HepG2 (cell line): ENCODE measurements at regions not wholly inside any gene's neighbourhood (a gene's known extent, or its start where the extent isn't known, plus 50 kb on each side); places are given as distances from the start of the nearest gene placed in this dataset.
A peak's percentile ranks its signal among the peaks of the same experiment; 100 is the strongest.

Experiments used
- CEBPG ChIP-seq: IDR thresholded peaks from 2 replicates; pipeline ENCODE4 v1.6.1; 2016
- EP300 ChIP-seq, 3 experiments: sonication (generic) in 1 of 3; formaldehyde crosslinking in 1 of 3; IDR thresholded peaks; 2 replicates each; pipeline versions ENCODE4 v1.5.1 to v1.6.1; 2011 to 2020; ENCODE audit warnings: low read depth in 2 of 3, low read length in 2 of 3, borderline replicate concordance in 1 of 3, improper control_type of control experiment in 1 of 3, mild to moderate bottlenecking in 1 of 3, missing genetic modification reagents in 1 of 3, moderate library complexity in 1 of 3
- FOXK2 ChIP-seq: fragments of 450-650 bp; IDR thresholded peaks from 2 replicates; pipeline ENCODE4 v1.6.1; 2016
- GFI1 ChIP-seq: sonication (generic); formaldehyde crosslinking; IDR thresholded peaks from 2 replicates; pipeline ENCODE4 v1.5.0; 2020; ENCODE audit warnings: missing genetic modification reagents, mild to moderate bottlenecking, borderline replicate concordance
- HDAC2 ChIP-seq: sonication (generic); formaldehyde crosslinking; IDR thresholded peaks from 2 replicates; pipeline ENCODE4 v1.4.0; 2020; ENCODE audit warnings: missing genetic modification reagents
- HNRNPLL ChIP-seq: fragments of 200-400 bp; formaldehyde crosslinking; IDR thresholded peaks from 2 replicates; pipeline ENCODE4 v1.6.1; 2017; ENCODE audit warnings: mild to moderate bottlenecking, low read depth, low read length; ENCODE audit not compliant: poor library complexity, severe bottlenecking
- HOXA5 ChIP-seq: sonication (generic); formaldehyde crosslinking; IDR thresholded peaks from 2 replicates; pipeline ENCODE4 v1.4.0; 2020; ENCODE audit warnings: missing genetic modification reagents
- HOXD1 ChIP-seq: sonication (generic); formaldehyde crosslinking; IDR thresholded peaks from 2 replicates; pipeline ENCODE4 v1.5.0; 2020; ENCODE audit warnings: missing genetic modification reagents
- ISL2 ChIP-seq: sonication (generic); formaldehyde crosslinking; IDR thresholded peaks from 2 replicates; pipeline ENCODE4 v1.5.0; 2020; ENCODE audit warnings: missing genetic modification reagents
- JUND ChIP-seq: sonication (generic); formaldehyde crosslinking; IDR thresholded peaks from 2 replicates; pipeline ENCODE4 v1.8.0; 2022; ENCODE audit warnings: mild to moderate bottlenecking, missing genetic modification reagents
- NCOA5 ChIP-seq: sonication (generic); formaldehyde crosslinking; IDR thresholded peaks from 2 replicates; pipeline ENCODE4 v1.4.0; 2020; ENCODE audit warnings: missing genetic modification reagents
- PHF5A ChIP-seq: IDR thresholded peaks from one replicate; pipeline ENCODE4 v1.6.1; 2018; ENCODE audit warnings: low read depth, missing genetic modification reagents; ENCODE audit not compliant: unreplicated experiment
- SCMH1 ChIP-seq: sonication (generic); formaldehyde crosslinking; IDR thresholded peaks from 2 replicates; pipeline ENCODE4 v1.9.0; 2021; ENCODE audit warnings: missing genetic modification reagents, mild to moderate bottlenecking, borderline replicate concordance
- SIX4 ChIP-seq: sonication (generic); formaldehyde crosslinking; IDR thresholded peaks from 2 replicates; pipeline ENCODE4 v1.4.0; 2020; ENCODE audit warnings: missing genetic modification reagents
- TARDBP ChIP-seq: sonication (generic); formaldehyde crosslinking; IDR thresholded peaks from 2 replicates; pipeline ENCODE4 v1.8.0; 2022; ENCODE audit warnings: mild to moderate bottlenecking, missing genetic modification reagents
- TCF12 ChIP-seq, 2 experiments: fragments of 450-650 bp in 1 of 2; sonication (generic) in 1 of 2; formaldehyde crosslinking in 1 of 2; IDR thresholded peaks; 2 replicates each; pipeline versions ENCODE4 v1.6.1 to v1.8.0; 2017 to 2022; ENCODE audit warnings: antibody characterized with exemption in 1 of 2, mild to moderate bottlenecking in 1 of 2, missing genetic modification reagents in 1 of 2, moderate library complexity in 1 of 2
- ZNF652 ChIP-seq: IDR thresholded peaks from 2 replicates; pipeline ENCODE4 v1.6.1; 2016; ENCODE audit warnings: low read depth, borderline replicate concordance
- TF ChIP-seq, protein P1 (sequence below): sonication (generic); formaldehyde crosslinking; IDR thresholded peaks from 2 replicates; pipeline ENCODE4; 2020; ENCODE audit warnings: missing genetic modification reagents, mild to moderate bottlenecking, borderline replicate concordance
- TF ChIP-seq, protein P2 (sequence below): sonication (generic); IDR thresholded peaks from 2 replicates; pipeline ENCODE4 v1.6.1; 2016; ENCODE audit warnings: low read depth, borderline replicate concordance

DNA sequence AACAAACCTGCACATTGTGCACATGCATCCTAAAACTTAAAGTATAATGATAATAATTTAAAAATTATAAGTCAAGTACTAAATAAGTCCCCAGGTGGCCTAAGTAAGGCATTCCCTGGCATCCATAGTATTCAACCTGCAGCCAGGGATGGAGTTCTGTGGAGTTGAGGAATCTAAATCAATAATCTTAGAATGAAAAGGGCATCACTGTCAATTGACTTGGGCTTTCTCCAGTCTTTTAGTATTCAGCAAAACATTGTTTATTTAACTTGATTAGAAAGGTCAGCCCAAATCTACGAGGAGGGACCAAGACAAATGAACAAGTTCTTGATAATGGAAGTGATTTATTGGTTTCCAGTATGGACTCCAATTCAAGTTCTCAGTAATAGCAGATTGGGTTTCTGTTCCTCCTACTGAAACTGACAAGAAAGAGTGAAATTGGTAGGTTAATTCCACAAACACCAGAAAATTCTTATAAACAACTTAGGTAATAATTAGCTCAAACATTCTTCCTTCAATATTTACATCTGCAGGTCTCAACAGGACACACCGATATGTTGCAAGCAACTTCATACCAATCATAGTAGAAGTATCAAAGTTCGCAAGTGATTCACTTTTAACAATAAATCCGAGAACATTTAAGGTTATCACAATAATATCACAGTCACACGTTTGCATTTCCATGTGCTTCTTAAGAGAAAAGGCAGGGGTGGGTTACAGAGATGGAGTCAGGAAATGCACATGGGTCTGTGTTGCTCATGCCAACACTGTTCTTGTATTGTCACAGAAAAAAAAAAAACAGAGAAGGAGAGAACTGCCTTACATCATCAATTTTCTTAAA lies 51.7 kb upstream of the EHBP1 start (continued):
- TF ChIP-seq NCOA5 (CRISPR knock-in tag) (no peak), FOXK2 (peak; percentile 69), HNRNPLL (no peak), HDAC2 (CRISPR knock-in tag) (peak; percentile 65), TARDBP (0 out of 2 replicates have a peak, but pooled peaks have one; percentile 37), HOXA5 (CRISPR knock-in tag) (peak; percentile 87), SCMH1 (CRISPR knock-in tag) (no peak), TCF12 (IDR thresholded peaks at IDR 0.05) (no peak), TCF12 (CRISPR knock-in tag; IDR thresholded peaks at IDR 0.05) (peak; percentile 54; the same call in 1 of the 2 replicates), PHF5A (CRISPR knock-in tag) (peak; percentile 82), CEBPG (CRISPR knock-in tag) (peak; percentile 95), SIX4 (CRISPR knock-in tag) (peak; percentile 85), GFI1 (CRISPR knock-in tag) (peak; percentile 78; the same call in 1 of the 2 replicates), ISL2 (CRISPR knock-in tag) (peak; percentile 91), ZNF652 (CRISPR knock-in tag) (peak; percentile 78; the same call in 1 of the 2 replicates), EP300 (IDR thresholded peaks at IDR 0.05; ENCODE audit: low read depth in 2 of 2, low read length in 2 of 2) (peak; percentile 62 to 99; a peak in 2 of 4 replicates), EP300 (CRISPR knock-in tag; IDR thresholded peaks at IDR 0.05; ENCODE audit: borderline replicate concordance) (peak; percentile 90), HOXD1 (CRISPR knock-in tag) (no peak), JUND (CRISPR knock-in tag) (0 out of 2 replicates have a peak, but pooled peaks have one; percentile 26)
- TF ChIP-seq, protein P1, sequence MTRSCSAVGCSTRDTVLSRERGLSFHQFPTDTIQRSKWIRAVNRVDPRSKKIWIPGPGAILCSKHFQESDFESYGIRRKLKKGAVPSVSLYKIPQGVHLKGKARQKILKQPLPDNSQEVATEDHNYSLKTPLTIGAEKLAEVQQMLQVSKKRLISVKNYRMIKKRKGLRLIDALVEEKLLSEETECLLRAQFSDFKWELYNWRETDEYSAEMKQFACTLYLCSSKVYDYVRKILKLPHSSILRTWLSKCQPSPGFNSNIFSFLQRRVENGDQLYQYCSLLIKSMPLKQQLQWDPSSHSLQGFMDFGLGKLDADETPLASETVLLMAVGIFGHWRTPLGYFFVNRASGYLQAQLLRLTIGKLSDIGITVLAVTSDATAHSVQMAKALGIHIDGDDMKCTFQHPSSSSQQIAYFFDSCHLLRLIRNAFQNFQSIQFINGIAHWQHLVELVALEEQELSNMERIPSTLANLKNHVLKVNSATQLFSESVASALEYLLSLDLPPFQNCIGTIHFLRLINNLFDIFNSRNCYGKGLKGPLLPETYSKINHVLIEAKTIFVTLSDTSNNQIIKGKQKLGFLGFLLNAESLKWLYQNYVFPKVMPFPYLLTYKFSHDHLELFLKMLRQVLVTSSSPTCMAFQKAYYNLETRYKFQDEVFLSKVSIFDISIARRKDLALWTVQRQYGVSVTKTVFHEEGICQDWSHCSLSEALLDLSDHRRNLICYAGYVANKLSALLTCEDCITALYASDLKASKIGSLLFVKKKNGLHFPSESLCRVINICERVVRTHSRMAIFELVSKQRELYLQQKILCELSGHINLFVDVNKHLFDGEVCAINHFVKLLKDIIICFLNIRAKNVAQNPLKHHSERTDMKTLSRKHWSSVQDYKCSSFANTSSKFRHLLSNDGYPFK (CRISPR knock-in tag) = no peak
- TF ChIP-seq, protein P2, sequence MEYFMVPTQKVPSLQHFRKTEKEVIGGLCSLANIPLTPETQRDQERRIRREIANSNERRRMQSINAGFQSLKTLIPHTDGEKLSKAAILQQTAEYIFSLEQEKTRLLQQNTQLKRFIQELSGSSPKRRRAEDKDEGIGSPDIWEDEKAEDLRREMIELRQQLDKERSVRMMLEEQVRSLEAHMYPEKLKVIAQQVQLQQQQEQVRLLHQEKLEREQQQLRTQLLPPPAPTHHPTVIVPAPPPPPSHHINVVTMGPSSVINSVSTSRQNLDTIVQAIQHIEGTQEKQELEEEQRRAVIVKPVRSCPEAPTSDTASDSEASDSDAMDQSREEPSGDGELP = 0 out of 2 replicates have a peak, but pooled peaks have one; percentile 19
